Stimulated activated naive CD8-positive, alpha-beta T cell treated with anti-CD3 and anti-CD28 coated beads, Interleukin-15, Interleukin-2, amounts not matched to agents 100 ng/mL and 50 ng/mL, for 24 hours (primary cell): ENCODE measurements at regions not wholly inside any gene's neighbourhood (a gene's known extent, or its start where the extent isn't known, plus 50 kb on each side); places are given as distances from the start of the nearest gene placed in this dataset.

Source experiments
- H3K27ac Mint-ChIP-seq: one replicate; pipeline ENCODE4 v1.8.0; 2021; ENCODE audit warnings: mild to moderate bottlenecking, mixed read lengths
- H3K27me3 Mint-ChIP-seq: one replicate; pipeline ENCODE4 v1.8.0; 2021; ENCODE audit warnings: mixed read lengths
- H3K36me3 Mint-ChIP-seq: one replicate; pipeline ENCODE4 v1.8.0; 2021; ENCODE audit warnings: low read depth, mixed read lengths
- H3K4me1 Mint-ChIP-seq: one replicate; pipeline ENCODE4 v1.8.0; 2021; ENCODE audit warnings: low read depth, mixed read lengths
- H3K4me3 Mint-ChIP-seq: one replicate; pipeline ENCODE4 v1.8.0; 2021; ENCODE audit warnings: mild to moderate bottlenecking, mixed read lengths
- H3K9me3 Mint-ChIP-seq: one replicate; pipeline ENCODE4 v1.8.0; 2021; ENCODE audit warnings: mixed read lengths

DNA sequence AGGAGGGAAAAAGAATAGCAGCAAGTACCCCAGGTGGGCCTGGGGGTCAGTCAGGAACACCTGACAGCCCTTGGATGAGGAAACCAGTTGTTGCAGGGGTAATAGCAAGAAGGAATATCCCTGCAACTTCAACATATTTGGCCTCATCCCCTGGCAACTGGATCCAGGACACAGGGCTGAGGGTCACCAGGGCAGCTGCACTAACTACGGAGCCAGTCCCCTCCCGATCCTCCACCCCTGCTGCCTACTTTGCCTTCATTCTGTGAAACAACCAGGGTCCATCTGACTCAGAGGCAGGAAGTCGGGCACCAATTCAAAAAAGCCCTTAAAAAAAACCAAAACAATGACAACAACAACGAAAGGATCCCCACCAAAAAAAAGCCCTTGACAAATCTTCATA, 52.9 kb downstream of the FRMPD3 start:
- Mint-ChIP-seq H3K36me3 (no peaks in the 10 kb centered on the region), H3K9me3 (no peaks in the 10 kb centered on the region), H3K27me3 (peaks cover 24% of the 10 kb centered on the region), H3K4me3 (no peak overlapping the region), H3K27ac (no peak overlapping the region), H3K4me1 (no peaks in the 10 kb centered on the region)

DNA sequence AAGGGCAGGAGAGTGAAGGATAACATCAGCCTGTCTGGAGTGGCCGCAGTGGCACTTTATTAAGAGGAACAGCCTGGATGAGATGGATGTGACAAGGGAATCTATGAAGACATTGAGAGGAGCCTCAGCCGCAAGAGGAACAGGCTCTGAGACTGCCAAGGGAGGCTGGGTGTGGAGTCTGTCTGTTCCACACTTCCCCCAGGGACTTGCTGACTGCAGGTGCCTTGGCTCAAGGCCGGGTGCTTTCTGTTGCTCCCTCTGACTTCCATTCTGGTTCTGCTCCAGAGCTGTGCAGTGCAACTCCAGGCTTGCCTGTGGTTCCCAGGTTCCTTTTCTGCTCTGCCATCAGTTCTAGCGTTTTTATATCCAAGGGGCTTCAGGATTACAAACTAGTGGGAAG, 54.6 kb downstream of the FRMPD3 start:
- no peak overlapping the region for H3K4me3 Mint-ChIP-seq
- no peaks in the 10 kb centered on the region for H3K9me3 Mint-ChIP-seq
- H3K27me3 Mint-ChIP-seq, result peaks cover 37% of the 10 kb centered on the region
- no peaks in the 10 kb centered on the region for H3K4me1 Mint-ChIP-seq
- no peak overlapping the region for H3K27ac Mint-ChIP-seq
- no peaks in the 10 kb centered on the region for H3K36me3 Mint-ChIP-seq

GRCh38 chrX:107505223-107505622, 55.8 kb downstream of the FRMPD3 start:
- no peaks in the 10 kb centered on the region for H3K9me3 Mint-ChIP-seq
- H3K36me3 Mint-ChIP-seq, result no peaks in the 10 kb centered on the region
- no peaks in the 10 kb centered on the region for H3K4me1 Mint-ChIP-seq
- no peak overlapping the region for H3K4me3 Mint-ChIP-seq
- no peak overlapping the region for H3K27ac Mint-ChIP-seq
- H3K27me3 Mint-ChIP-seq, result peaks cover 43% of the 10 kb centered on the region

DNA sequence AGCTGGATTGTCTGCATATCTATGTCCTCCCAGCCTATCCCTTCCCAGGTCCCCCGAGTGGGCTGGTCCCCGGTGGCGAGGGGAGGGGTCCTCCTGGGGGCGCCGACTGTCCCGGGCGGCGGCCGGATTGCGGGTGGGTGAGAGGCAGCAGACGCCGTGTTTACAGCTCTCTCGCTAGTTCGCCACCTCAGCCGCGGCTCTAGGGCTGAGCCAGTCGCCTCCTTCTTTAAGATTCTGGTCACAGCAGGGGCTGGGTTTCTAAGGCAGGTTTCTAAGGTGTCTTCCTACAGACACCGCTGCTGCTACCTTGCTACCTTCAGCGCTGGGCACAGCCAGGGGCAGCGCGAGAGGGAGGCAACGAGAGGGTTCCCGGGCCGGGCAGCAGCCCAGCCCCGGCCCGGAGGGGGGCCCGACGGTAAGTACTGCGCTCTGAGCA, 57.2 kb downstream of the FRMPD3 start:
- no peaks in the 10 kb centered on the region for H3K4me1 Mint-ChIP-seq
- no peaks in the 10 kb centered on the region for H3K9me3 Mint-ChIP-seq
- no peak overlapping the region for H3K27ac Mint-ChIP-seq
- H3K27me3 Mint-ChIP-seq, result peaks cover 43% of the 10 kb centered on the region
- no peak overlapping the region for H3K4me3 Mint-ChIP-seq
- no peaks in the 10 kb centered on the region for H3K36me3 Mint-ChIP-seq

DNA sequence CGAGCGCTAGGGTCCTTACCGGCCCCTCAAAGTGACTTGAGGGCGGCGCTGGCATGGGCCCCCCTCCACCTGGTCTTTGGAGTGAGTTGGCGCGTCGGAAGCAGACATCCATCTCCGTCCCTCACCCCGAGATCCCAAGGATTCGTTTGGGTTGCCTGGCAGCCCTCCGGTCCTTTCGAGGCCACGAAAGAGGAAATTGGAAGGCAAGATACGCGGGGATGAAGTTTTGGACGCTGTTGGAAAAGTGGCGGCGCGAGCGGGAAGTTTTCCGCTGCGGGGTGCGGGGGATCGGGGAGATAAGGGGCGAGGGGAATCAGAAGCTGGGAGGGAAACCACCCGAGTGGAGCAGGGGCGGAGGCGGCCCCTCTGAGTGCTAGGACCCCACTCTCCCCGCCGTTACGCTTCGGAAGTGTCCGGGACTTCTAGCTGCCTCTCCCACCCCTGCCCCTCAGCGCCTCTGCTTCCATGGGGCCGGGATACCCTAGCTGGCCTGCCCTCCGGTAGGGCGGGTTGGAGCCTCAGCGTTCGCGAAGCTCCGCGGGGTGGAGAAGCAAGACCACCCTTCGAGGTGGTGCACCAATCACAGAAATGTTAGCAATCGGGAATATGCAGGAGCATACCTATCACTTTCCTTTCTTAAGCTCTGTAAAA, 57.8 kb downstream of the FRMPD3 start:
- peak overlapping the region; percentile 43 for H3K4me3 Mint-ChIP-seq
- no peaks in the 10 kb centered on the region for H3K9me3 Mint-ChIP-seq
- no peak overlapping the region for H3K27ac Mint-ChIP-seq
- H3K27me3 Mint-ChIP-seq, result peaks cover 43% of the 10 kb centered on the region
- no peaks in the 10 kb centered on the region for H3K36me3 Mint-ChIP-seq
- H3K4me1 Mint-ChIP-seq, result no peaks in the 10 kb centered on the region

DNA sequence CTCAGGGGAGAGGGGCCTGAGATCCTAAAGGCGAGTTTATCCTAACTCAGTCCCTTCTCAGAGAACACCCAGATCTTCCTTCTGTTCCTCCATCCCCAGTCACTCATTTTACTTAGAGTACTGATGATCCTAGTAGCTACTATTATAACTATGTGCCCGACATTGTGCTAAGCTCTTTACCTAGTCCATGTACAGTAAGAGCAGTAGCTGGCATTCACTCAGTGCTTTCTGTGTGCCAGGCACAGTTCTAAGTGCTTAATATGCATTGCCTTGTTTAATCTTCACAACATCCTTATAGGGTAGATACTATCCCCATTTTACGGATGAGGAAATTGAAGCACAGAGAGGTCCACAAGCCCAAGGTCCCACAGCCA, 58.3 kb downstream of the FRMPD3 start:
- Mint-ChIP-seq H3K4me3 (no peak overlapping the region), H3K27ac (no peak overlapping the region), H3K36me3 (no peaks in the 10 kb centered on the region), H3K4me1 (no peaks in the 10 kb centered on the region), H3K27me3 (peaks cover 43% of the 10 kb centered on the region), H3K9me3 (no peaks in the 10 kb centered on the region)

GRCh38 chrX:107508925-107509324, 59.5 kb downstream of the FRMPD3 start:
- H3K27me3 Mint-ChIP-seq, result peaks cover 40% of the 10 kb centered on the region
- H3K4me1 Mint-ChIP-seq, result no peaks in the 10 kb centered on the region
- no peaks in the 10 kb centered on the region for H3K36me3 Mint-ChIP-seq
- no peak overlapping the region for H3K4me3 Mint-ChIP-seq
- H3K27ac Mint-ChIP-seq, result no peak overlapping the region
- H3K9me3 Mint-ChIP-seq, result no peaks in the 10 kb centered on the region

DNA sequence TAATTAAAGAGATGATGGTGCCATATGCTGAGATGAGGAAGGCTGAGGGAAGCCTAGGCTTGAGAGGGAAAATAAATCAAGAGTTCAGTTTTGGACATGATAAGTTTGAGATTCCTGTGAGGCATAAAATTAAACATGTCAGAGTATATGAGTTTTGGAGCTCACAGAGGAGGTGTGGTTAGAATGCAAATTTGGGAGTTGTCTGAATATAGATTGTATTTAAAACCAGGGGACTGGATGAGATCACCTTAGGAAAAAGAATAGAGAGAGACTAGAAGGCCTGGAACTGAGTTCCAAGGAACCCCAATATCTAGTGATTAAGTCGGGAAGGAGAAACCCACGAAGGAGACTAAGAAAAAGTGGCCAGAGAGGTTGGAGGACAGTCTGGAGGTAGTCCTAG, 65.5 kb downstream of the FRMPD3 start:
- no peaks in the 10 kb centered on the region for H3K36me3 Mint-ChIP-seq

DNA sequence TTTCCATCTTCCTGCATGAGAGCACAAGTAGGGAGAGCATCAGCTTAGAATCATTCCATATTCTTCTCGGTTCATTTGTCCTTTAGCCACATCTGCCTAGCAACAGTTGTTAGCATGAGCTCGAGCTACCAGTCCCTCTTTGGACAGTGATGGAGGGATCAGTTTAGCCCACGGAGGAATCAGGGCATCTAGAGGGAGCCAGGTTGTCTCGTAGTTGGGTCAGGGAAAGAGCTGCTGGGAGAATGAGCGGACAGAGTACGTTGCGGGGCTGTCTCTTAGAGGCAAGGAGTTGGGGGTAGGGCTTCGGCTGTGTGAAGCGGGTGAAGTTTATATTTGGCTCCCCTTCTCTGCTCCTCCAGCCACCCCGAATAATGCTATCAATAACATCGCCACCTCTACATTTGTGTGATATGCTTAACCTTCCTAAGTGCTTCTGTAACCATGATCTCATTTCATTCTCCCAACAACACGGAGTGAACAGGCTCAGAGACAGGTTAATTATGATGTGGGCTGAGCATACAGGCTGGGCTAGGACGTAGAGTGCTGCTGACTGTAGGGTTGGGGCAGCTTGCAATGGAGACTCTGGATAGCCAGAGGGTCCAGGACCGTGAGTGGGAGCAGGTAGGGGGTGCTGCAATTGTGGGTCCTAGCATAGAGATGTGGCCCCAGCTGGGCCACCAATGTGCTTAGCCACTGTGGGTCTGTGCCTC, 72.6 kb downstream of the FRMPD3 start:
- Mint-ChIP-seq H3K36me3 (no peaks in the 10 kb centered on the region), H3K27me3 (peaks cover 10% of the 10 kb centered on the region), H3K27ac (no peak overlapping the region), H3K9me3 (no peaks in the 10 kb centered on the region), H3K4me3 (no peak overlapping the region), H3K4me1 (no peaks in the 10 kb centered on the region)

More for the DNA sequence above, 65.5 kb downstream of the FRMPD3 start:
- Mint-ChIP-seq H3K4me1 (no peaks in the 10 kb centered on the region), H3K27me3 (peaks cover 25% of the 10 kb centered on the region), H3K27ac (no peak overlapping the region), H3K9me3 (no peaks in the 10 kb centered on the region), H3K4me3 (no peak overlapping the region)

DNA sequence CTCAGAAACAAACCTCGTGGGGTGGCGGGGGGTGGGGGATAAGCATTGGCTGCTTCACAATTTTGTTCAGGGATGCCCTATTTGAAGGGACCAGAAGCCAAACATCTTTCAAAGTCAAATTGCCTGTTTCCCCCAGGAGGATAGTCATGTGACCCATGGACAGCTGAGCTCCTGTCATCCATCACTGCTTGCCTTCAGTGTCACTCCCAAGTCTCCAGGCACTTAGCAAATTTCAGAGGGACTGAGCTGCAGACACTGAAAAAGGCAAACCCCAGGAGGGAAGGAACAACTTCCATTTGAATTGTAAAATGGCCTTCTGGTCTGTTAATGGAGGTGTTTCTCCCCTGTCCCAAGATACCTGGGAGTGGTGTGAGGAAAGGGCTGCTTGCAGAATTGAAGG, 73.4 kb downstream of the FRMPD3 start:
- Mint-ChIP-seq H3K4me3 (no peak overlapping the region), H3K27me3 (peaks cover 4% of the 10 kb centered on the region), H3K4me1 (no peaks in the 10 kb centered on the region), H3K36me3 (no peaks in the 10 kb centered on the region), H3K9me3 (no peaks in the 10 kb centered on the region), H3K27ac (no peak overlapping the region)

DNA sequence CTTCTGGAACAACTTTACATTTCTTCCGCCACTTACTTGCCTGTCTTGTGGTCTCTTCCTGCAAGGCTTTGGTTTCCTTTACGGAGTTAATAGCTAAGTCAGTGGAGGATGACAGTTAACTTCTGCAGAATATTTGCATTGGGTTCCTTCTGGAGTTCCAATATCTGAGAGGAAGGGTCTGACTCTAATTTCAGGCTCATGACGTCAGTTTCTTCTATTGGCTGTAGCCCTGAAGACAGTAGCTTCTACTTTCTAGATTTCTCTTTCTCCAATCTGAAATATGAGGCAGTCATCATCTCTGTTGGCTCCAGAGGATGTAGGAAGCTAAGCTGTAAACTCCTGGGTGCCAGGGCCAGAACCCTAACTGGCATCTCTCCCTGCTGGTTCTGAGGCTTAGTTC, 76.7 kb downstream of the FRMPD3 start:
- no peaks in the 10 kb centered on the region for H3K9me3 Mint-ChIP-seq

GRCh38 chrX:107530141-107530540, 80.7 kb downstream of the FRMPD3 start:
- no peak overlapping the region for H3K27ac Mint-ChIP-seq
- H3K4me1 Mint-ChIP-seq, result no peaks in the 10 kb centered on the region
- no peaks in the 10 kb centered on the region for H3K36me3 Mint-ChIP-seq
- H3K4me3 Mint-ChIP-seq, result no peak overlapping the region
- peaks cover 10% of the 10 kb centered on the region for H3K27me3 Mint-ChIP-seq
- H3K9me3 Mint-ChIP-seq, result no peaks in the 10 kb centered on the region

More for the DNA sequence above, 76.7 kb downstream of the FRMPD3 start:
- no peaks in the 10 kb centered on the region for H3K4me1 Mint-ChIP-seq
- H3K27me3 Mint-ChIP-seq, result peaks cover 2% of the 10 kb centered on the region
- no peaks in the 10 kb centered on the region for H3K36me3 Mint-ChIP-seq
- H3K27ac Mint-ChIP-seq, result no peak overlapping the region
- no peak overlapping the region for H3K4me3 Mint-ChIP-seq

GRCh38 chrX:107537815-107538214, 88.4 kb downstream of the FRMPD3 start:
- Mint-ChIP-seq H3K27me3 (peaks cover 11% of the 10 kb centered on the region), H3K4me1 (no peaks in the 10 kb centered on the region), H3K9me3 (no peaks in the 10 kb centered on the region), H3K36me3 (no peaks in the 10 kb centered on the region), H3K27ac (no peak overlapping the region), H3K4me3 (no peak overlapping the region)

- Mint-ChIP-seq H3K36me3 (no peaks in the 10 kb centered on the region), H3K27me3 (peaks cover 3% of the 10 kb centered on the region), H3K4me3 (no peak overlapping the region), H3K27ac (no peak overlapping the region), H3K9me3 (no peaks in the 10 kb centered on the region), H3K4me1 (no peaks in the 10 kb centered on the region)
Observed at GRCh38 chrX:107541244-107541643, 87.1 kb upstream of the PRPS1 start.

- Mint-ChIP-seq H3K36me3 (no peaks in the 10 kb centered on the region), H3K27me3 (peaks cover 3% of the 10 kb centered on the region), H3K4me3 (no peak overlapping the region), H3K4me1 (no peaks in the 10 kb centered on the region), H3K9me3 (no peaks in the 10 kb centered on the region), H3K27ac (no peak overlapping the region)
Observed at GRCh38 chrX:107542040-107542439, 86.3 kb upstream of the PRPS1 start.

- Mint-ChIP-seq H3K27me3 (peaks cover 3% of the 10 kb centered on the region), H3K36me3 (no peaks in the 10 kb centered on the region), H3K9me3 (no peaks in the 10 kb centered on the region), H3K4me1 (no peaks in the 10 kb centered on the region), H3K4me3 (no peak overlapping the region), H3K27ac (no peak overlapping the region)
Observed at GRCh38 chrX:107542500-107542899, 85.8 kb upstream of the PRPS1 start.
